Colonic mucosa (tissue), 4 donors: ENCODE measurements at regions not wholly inside any gene's neighbourhood (a gene's known extent, or its start where the extent isn't known, plus 50 kb on each side); places are given as distances from the start of the nearest gene placed in this dataset.

Experiments
- DNase-seq: peaks from one replicate; pipeline ENCODE4 v3.0.0-alpha.2; 2020
- H3K27ac ChIP-seq: fragments of 200-600 bp; one replicate; pipeline ENCODE4 v1.8.0; 2021
- H3K27me3 ChIP-seq: fragments of 200-600 bp; one replicate; pipeline ENCODE4 v1.8.0; 2021
- H3K36me3 ChIP-seq: fragments of 200-600 bp; one replicate; pipeline ENCODE4 v1.8.0; 2021
- H3K4me1 ChIP-seq: fragments of 200-600 bp; one replicate; pipeline ENCODE4 v1.8.0; 2021; ENCODE audit warnings: mild to moderate bottlenecking
- H3K4me3 ChIP-seq: fragments of 200-600 bp; one replicate; pipeline ENCODE4 v1.8.0; 2021
- H3K9ac ChIP-seq, 2 donors: one replicate each; pipeline ENCODE4 v1.7.0; 2013; ENCODE audit warnings: control low read depth in 2 of 2, low read depth in 2 of 2, low read length in 2 of 2
- H3K9me3 ChIP-seq: fragments of 200-600 bp; one replicate; pipeline ENCODE4 v1.8.0; 2021
- intact Hi-C: fragments of 100-400 bp; cut with DNase I; formaldehyde crosslinking; loops from one replicate; pipeline ENCODE4 v1.14.1; 2022
- TF ChIP-seq, protein P1 (sequence below): fragments of 200-600 bp; IDR thresholded peaks from one replicate; pipeline ENCODE4 v1.8.0; 2022; ENCODE audit warnings: antibody characterized with exemption, mild to moderate bottlenecking
- donor health status: healthy.
- donor health status: DM: no; HTN: no; CAD: no.
- donor health status: DM: no; HTN: no; CAD: no.

DNA sequence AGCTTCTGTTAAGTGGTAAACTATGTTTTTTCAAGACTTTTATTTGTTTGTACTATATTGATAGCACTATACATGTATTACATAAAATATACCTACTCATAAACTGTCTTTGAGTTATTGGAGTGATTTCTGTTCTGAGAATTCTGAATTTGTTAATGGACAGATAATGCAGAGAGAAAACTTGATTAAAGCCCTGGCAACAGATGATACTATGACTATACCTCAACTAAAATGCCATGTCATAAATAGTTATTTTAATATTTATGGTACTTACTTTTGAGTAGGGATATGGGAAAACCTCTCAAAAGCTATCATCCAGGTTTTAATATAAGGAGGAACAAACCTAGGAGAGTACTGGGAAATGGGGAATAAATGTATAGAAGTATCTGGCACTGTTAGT is 947.2 kb upstream of the ARRDC3 start:
- no peaks in the 10 kb centered on the region for H3K36me3 ChIP-seq
- no peaks in the 10 kb centered on the region for H3K4me1 ChIP-seq
- intact Hi-C loops: no loop called here
- no peak overlapping the region for H3K9ac ChIP-seq
- TF ChIP-seq, protein P1, sequence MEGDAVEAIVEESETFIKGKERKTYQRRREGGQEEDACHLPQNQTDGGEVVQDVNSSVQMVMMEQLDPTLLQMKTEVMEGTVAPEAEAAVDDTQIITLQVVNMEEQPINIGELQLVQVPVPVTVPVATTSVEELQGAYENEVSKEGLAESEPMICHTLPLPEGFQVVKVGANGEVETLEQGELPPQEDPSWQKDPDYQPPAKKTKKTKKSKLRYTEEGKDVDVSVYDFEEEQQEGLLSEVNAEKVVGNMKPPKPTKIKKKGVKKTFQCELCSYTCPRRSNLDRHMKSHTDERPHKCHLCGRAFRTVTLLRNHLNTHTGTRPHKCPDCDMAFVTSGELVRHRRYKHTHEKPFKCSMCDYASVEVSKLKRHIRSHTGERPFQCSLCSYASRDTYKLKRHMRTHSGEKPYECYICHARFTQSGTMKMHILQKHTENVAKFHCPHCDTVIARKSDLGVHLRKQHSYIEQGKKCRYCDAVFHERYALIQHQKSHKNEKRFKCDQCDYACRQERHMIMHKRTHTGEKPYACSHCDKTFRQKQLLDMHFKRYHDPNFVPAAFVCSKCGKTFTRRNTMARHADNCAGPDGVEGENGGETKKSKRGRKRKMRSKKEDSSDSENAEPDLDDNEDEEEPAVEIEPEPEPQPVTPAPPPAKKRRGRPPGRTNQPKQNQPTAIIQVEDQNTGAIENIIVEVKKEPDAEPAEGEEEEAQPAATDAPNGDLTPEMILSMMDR: no peak
- no peak overlapping the region for H3K27ac ChIP-seq
- no peaks in the 10 kb centered on the region for H3K27me3 ChIP-seq
- H3K9me3 ChIP-seq: no peaks in the 10 kb centered on the region
- no peak overlapping the region for H3K4me3 ChIP-seq
- DNase-seq: no peak

DNA sequence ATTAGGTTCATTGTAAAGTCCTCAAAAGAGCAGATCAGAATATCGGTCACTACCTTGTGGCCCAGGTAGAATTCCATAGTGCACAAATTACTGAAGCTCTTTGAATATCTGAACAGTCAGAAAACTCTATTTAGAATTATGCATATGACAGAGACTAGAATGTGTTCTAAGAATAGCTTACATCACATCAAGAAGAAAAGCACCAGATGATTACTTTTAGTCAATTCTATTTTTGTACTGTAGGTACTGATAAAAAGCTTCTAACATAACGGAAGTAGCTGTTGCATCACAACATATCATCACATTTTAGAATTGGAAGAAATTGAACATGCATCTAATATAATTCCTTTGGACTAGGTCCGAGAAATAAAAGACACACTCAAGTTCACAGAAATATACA is 946.6 kb upstream of the ARRDC3 start:
- intact Hi-C loops: no loop called here
- DNase-seq: no peak

DNA sequence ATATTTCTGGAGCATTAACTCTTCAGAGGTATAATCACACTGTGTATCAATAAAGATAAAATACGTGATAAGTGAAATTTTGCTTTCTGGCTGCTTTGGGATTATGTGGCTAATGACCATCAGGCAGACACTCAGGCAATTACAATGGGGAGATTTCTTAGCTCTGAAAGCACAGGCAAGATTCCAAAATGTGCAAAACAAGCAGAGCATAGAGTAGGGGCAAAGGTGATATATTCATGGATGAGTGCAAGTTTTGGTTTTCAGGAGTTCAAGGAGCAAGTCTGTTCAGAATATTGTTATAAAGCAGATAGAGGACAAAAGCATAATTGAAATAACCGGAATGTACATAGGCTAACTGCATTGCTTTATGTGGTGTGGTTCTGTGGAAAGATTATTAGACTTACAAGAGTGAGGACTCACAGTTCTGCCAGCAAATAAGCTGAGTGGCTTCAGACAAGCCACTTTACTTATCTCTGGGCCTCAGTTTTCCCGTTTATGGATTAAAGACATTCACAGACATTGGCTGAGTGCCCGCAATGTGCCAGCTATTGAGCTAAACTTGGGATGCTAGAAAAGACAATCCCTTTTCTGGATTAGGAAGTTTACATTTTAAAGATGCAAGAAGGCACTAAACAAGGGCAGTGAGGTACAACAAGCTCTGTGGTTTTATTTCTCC is 945.6 kb upstream of the ARRDC3 start:
- H3K36me3 ChIP-seq: no peaks in the 10 kb centered on the region
- no peak overlapping the region for H3K4me3 ChIP-seq
- no peak overlapping the region for H3K27ac ChIP-seq
- H3K4me1 ChIP-seq: no peaks in the 10 kb centered on the region
- H3K27me3 ChIP-seq: no peaks in the 10 kb centered on the region
- H3K9me3 ChIP-seq: no peaks in the 10 kb centered on the region
- H3K9ac ChIP-seq: no peak overlapping the region
- TF ChIP-seq, protein P1: no peak
- DNase-seq: no peak
- intact Hi-C loops: no loop called here

More for the DNA sequence above, 946.6 kb upstream of the ARRDC3 start:
- Histone ChIP-seq H3K27ac (no peak overlapping the region), H3K4me1 (no peaks in the 10 kb centered on the region), H3K4me3 (no peak overlapping the region), H3K27me3 (no peaks in the 10 kb centered on the region), H3K9me3 (no peaks in the 10 kb centered on the region), H3K36me3 (no peaks in the 10 kb centered on the region), H3K9ac (no peak overlapping the region)
- TF ChIP-seq, protein P1: no peak

DNA sequence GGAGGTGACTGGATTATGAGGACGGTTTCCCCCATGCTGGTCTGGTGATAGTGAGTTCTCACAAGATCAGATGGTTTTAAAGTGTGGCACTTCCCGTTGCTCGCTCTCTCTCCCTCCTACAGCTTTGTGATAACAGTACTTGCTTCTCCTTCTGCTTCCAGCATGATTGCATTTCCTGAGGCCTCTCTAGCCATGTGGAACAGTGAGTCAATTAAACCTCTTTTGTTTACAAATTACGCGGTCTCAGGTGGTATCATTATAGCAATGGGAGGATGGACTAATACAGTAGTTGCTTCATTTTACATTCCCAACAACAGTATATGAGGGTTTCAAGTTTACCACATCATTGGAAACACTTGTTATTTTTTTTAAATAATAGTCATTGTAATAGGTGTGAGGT is 937.3 kb upstream of the ARRDC3 start:
- intact Hi-C loops: no loop called here
- H3K4me1 ChIP-seq: no peaks in the 10 kb centered on the region
- TF ChIP-seq, protein P1: no peak
- no peaks in the 10 kb centered on the region for H3K9me3 ChIP-seq
- no peaks in the 10 kb centered on the region for H3K36me3 ChIP-seq
- no peaks in the 10 kb centered on the region for H3K27me3 ChIP-seq
- H3K9ac ChIP-seq: no peak overlapping the region
- H3K4me3 ChIP-seq: no peak overlapping the region
- DNase-seq: no peak
- no peak overlapping the region for H3K27ac ChIP-seq

DNA sequence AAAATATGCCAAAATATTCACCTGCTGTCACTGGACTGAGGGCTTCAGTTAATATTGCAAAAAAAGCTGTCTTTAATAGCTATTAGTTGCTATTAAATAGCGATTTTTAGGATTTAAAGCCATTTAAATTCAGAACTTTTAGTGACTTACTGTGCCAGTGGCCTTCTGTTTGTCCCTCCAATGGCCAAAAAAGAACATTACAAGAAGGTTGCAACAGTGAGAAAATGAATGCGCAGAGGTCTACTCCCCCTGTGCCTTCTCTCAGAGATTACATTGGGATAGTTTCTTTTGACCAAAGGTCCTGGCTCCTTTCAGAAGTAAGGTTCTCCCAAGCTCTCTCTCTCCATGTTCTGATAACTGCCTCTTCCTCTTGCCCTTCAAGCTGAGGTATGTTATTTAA is 930.3 kb upstream of the ARRDC3 start:
- H3K9me3 ChIP-seq: no peaks in the 10 kb centered on the region
- no peak overlapping the region for H3K4me3 ChIP-seq
- intact Hi-C loops: no loop called here
- TF ChIP-seq, protein P1: no peak
- H3K27ac ChIP-seq: no peak overlapping the region
- H3K4me1 ChIP-seq: no peaks in the 10 kb centered on the region
- no peaks in the 10 kb centered on the region for H3K36me3 ChIP-seq
- H3K9ac ChIP-seq: no peak overlapping the region
- no peak for DNase-seq
- H3K27me3 ChIP-seq: no peaks in the 10 kb centered on the region
